ENCODE measurements at regions not wholly inside any gene's neighbourhood (a gene's known extent, or its start where the extent isn't known, plus 50 kb on each side); places are given as distances from the start of the nearest gene placed in this dataset.

DNA sequence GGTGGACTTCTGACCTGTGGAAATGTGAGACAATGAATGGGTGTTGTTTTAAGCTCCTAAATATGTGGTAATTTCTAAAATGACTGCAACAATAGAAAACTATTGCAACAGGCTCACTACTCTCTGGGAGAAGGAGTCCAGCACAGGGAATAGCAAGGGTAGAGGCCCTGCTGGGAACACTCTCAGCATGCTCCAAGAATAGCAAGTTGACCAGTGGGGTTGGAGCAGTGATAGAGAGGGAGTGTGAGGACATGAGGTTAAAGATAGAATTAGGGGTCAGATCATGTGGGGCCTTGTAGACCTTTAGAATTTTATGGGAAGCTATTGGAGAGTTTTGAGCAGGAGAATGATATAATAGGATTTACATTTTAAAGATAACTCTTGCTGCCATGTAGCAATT is 346.7 kb upstream of the CCDC196 start:
- H3K9ac ChIP-seq (ENCODE audit: insufficient read depth in 1 of 2, low read length in 2 of 2): no peak overlapping the region
- H3K4me1 ChIP-seq (ENCODE audit: control insufficient read depth in 5 of 5, insufficient read depth in 5 of 5, low read length in 5 of 5): peaks cover 0 to 24% (median 0%) of the 10 kb centered on the region in 5 donors
- no peak for ATAC-seq (ENCODE audit: insufficient read depth, low FRiP score)

GRCh38 chr14:66140213-66140918 is 345.8 kb upstream of the CCDC196 start:
- Histone ChIP-seq H3K9ac (ENCODE audit: insufficient read depth in 1 of 2, low read length in 2 of 2) (no peak overlapping the region), H3K4me1 (ENCODE audit: control insufficient read depth in 5 of 5, insufficient read depth in 5 of 5, low read length in 5 of 5) (peaks cover 0 to 24% (median 0%) of the 10 kb centered on the region in 5 donors), H3K4me3 (no peak overlapping the region), H3K9me3 (ENCODE audit: control insufficient read depth in 4 of 4, insufficient read depth in 3 of 4, low read length in 3 of 4) (peaks cover 0 to 11% (median 0%) of the 10 kb centered on the region in 4 donors), H3K36me3 (ENCODE audit: control insufficient read depth in 4 of 4, insufficient read depth in 4 of 4, low read length in 4 of 4) (no peaks in the 10 kb centered on the region), H3K27ac (ENCODE audit: low read depth in 1 of 2, low read length in 1 of 2) (no peak overlapping the region), H3K27me3 (ENCODE audit: control insufficient read depth in 3 of 3, insufficient read depth in 3 of 3, low read length in 2 of 3) (no peaks in the 10 kb centered on the region)
- DNase-seq: no peak
- 73 to 74% methylated on average over 6 of the region's 6 CpGs for whole genome bisulfite sequencing, 2 donors
- no peak for ATAC-seq (ENCODE audit: insufficient read depth, low FRiP score)
- TF ChIP-seq, protein P1, sequence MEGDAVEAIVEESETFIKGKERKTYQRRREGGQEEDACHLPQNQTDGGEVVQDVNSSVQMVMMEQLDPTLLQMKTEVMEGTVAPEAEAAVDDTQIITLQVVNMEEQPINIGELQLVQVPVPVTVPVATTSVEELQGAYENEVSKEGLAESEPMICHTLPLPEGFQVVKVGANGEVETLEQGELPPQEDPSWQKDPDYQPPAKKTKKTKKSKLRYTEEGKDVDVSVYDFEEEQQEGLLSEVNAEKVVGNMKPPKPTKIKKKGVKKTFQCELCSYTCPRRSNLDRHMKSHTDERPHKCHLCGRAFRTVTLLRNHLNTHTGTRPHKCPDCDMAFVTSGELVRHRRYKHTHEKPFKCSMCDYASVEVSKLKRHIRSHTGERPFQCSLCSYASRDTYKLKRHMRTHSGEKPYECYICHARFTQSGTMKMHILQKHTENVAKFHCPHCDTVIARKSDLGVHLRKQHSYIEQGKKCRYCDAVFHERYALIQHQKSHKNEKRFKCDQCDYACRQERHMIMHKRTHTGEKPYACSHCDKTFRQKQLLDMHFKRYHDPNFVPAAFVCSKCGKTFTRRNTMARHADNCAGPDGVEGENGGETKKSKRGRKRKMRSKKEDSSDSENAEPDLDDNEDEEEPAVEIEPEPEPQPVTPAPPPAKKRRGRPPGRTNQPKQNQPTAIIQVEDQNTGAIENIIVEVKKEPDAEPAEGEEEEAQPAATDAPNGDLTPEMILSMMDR (IDR thresholded peaks at IDR 0.05; ENCODE audit: control extremely low read depth, extremely low read depth): no peak

More for the DNA sequence above, 346.7 kb upstream of the CCDC196 start:
- H3K4me3 ChIP-seq: no peak overlapping the region
- TF ChIP-seq, protein P1 (IDR thresholded peaks at IDR 0.05; ENCODE audit: control extremely low read depth, extremely low read depth): no peak
- H3K27ac ChIP-seq (ENCODE audit: low read depth in 1 of 2, low read length in 1 of 2): no peak overlapping the region
- no peak for DNase-seq
- H3K27me3 ChIP-seq (ENCODE audit: control insufficient read depth in 3 of 3, insufficient read depth in 3 of 3, low read length in 2 of 3): no peaks in the 10 kb centered on the region
- H3K9me3 ChIP-seq (ENCODE audit: control insufficient read depth in 4 of 4, insufficient read depth in 3 of 4, low read length in 3 of 4): peaks cover 0 to 10% (median 0%) of the 10 kb centered on the region in 4 donors
- H3K36me3 ChIP-seq (ENCODE audit: control insufficient read depth in 4 of 4, insufficient read depth in 4 of 4, low read length in 4 of 4): no peaks in the 10 kb centered on the region

DNA sequence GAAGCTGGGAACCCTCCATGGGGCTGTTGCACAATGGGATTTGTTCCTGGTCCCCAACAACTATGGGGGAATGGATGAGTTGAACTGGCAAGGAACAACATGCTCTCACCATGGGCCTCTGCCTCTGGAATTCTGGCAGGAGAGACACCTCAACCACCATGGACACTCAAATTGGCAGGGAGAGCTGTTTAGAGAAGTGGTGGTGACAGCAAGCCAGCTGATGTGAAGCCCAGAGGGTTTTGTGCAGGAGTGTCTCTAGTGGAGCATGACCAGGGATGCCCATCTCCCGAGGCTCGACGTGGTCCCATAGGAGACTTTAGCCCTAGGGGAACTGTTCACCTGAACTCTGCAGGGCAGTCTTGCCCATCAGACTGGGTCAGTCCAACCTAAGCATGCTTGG is 345.2 kb upstream of the CCDC196 start:
- Histone ChIP-seq H3K27ac (ENCODE audit: low read depth in 1 of 2, low read length in 1 of 2) (no peak overlapping the region), H3K4me1 (ENCODE audit: control insufficient read depth in 5 of 5, insufficient read depth in 5 of 5, low read length in 5 of 5) (peaks cover 0 to 19% (median 0%) of the 10 kb centered on the region in 5 donors), H3K9ac (ENCODE audit: insufficient read depth in 1 of 2, low read length in 2 of 2) (no peak overlapping the region), H3K27me3 (ENCODE audit: control insufficient read depth in 3 of 3, insufficient read depth in 3 of 3, low read length in 2 of 3) (no peaks in the 10 kb centered on the region), H3K36me3 (ENCODE audit: control insufficient read depth in 4 of 4, insufficient read depth in 4 of 4, low read length in 4 of 4) (no peaks in the 10 kb centered on the region), H3K9me3 (ENCODE audit: control insufficient read depth in 4 of 4, insufficient read depth in 3 of 4, low read length in 3 of 4) (peaks cover 0 to 10% (median 0%) of the 10 kb centered on the region in 4 donors), H3K4me3 (no peak overlapping the region)
- WGBS, 2 donors: 92 to 100% methylated on average over 3 of the region's 3 CpGs
- ATAC-seq (ENCODE audit: insufficient read depth, low FRiP score): no peak
- DNase-seq: no peak
- TF ChIP-seq, protein P1 (IDR thresholded peaks at IDR 0.05; ENCODE audit: control extremely low read depth, extremely low read depth): no peak
